ENCODE measurements at regions not wholly inside any gene's neighbourhood (a gene's known extent, or its start where the extent isn't known, plus 50 kb on each side); places are given as distances from the start of the nearest gene placed in this dataset.

DNA sequence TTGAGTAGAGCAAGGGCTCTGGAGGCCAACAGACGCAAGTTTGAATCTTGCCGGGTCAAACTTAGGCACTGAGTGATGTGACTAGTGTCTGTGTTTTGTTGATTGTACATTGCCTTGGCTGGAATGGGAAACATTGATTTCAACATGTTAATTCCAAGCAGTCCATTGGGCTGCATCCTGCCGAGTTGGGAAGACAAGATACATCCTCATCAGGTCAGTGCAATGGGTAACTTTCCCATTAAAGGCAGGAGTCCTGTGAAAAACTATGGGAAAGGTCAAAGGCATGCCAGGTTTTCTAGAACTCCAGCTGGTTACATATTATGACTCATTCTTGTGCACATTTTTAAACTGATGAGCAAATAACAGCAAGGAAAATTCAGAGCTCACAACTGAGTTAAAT, 126.5 kb upstream of the ABCA1 start:
- TF ChIP-seq CTCF (IDR thresholded peaks at IDR 0.05), result no peak
- no peak for TF ChIP-seq POLR2A (IDR thresholded peaks at IDR 0.05)

All from heart left ventricle (tissue), 13 donors.